ENCODE measurements at regions not wholly inside any gene's neighbourhood (a gene's known extent, or its start where the extent isn't known, plus 50 kb on each side); places are given as distances from the start of the nearest gene placed in this dataset.

GRCh38 chr6:120211955-120212792 is 862.6 kb upstream of the MAN1A1 start:
- no peaks in the 10 kb centered on the region for H3K27me3 ChIP-seq (ENCODE audit: low read depth, low read length)
- no peak overlapping the region for H3K27ac ChIP-seq (ENCODE audit: low read length)
- TF ChIP-seq CTCF (IDR thresholded peaks at IDR 0.05; ENCODE audit: low read depth, low read length) (no peak), EZH2phosphoT487 (IDR thresholded peaks at IDR 0.05; ENCODE audit: low read depth) (no peak)
- H3K36me3 ChIP-seq (replicated peaks; ENCODE audit: low read depth, low read length) = no peaks in the 10 kb centered on the region
- H3K9ac ChIP-seq (ENCODE audit: low read length) = no peak overlapping the region
- H4K20me1 ChIP-seq (ENCODE audit: insufficient read depth, low read length) = no peaks in the 10 kb centered on the region
- H3K79me2 ChIP-seq (ENCODE audit: low read length) = no peaks in the 10 kb centered on the region
- no peak overlapping the region for H3K4me3 ChIP-seq (ENCODE audit: low read length)
- H3K4me1 ChIP-seq (ENCODE audit: low read length) = no peaks in the 10 kb centered on the region
- no peak overlapping the region for H3K4me2 ChIP-seq (ENCODE audit: low read length)
- H2AFZ ChIP-seq (ENCODE audit: low read depth, low read length) = no peak overlapping the region
- H3K9me3 ChIP-seq (ENCODE audit: insufficient read depth, low read length) = no peaks in the 10 kb centered on the region

GRCh38 chr6:120202878-120203277 is 853.3 kb upstream of the MAN1A1 start:
- Histone ChIP-seq H3K27ac (ENCODE audit: low read length) (no peak overlapping the region), H3K9me3 (ENCODE audit: insufficient read depth, low read length) (no peaks in the 10 kb centered on the region), H3K4me1 (ENCODE audit: low read length) (peaks cover 4% of the 10 kb centered on the region; the same call in 1 of the 2 replicates), H3K4me3 (ENCODE audit: low read length) (no peak overlapping the region), H4K20me1 (ENCODE audit: insufficient read depth, low read length) (no peaks in the 10 kb centered on the region), H2AFZ (ENCODE audit: low read depth, low read length) (no peak overlapping the region), H3K4me2 (ENCODE audit: low read length) (no peak overlapping the region), H3K36me3 (replicated peaks; ENCODE audit: low read depth, low read length) (no peaks in the 10 kb centered on the region), H3K79me2 (ENCODE audit: low read length) (no peaks in the 10 kb centered on the region), H3K9ac (ENCODE audit: low read length) (no peak overlapping the region), H3K27me3 (ENCODE audit: low read depth, low read length) (no peaks in the 10 kb centered on the region)
- no peak for TF ChIP-seq CTCF (IDR thresholded peaks at IDR 0.05; ENCODE audit: low read depth, low read length)
- no peak for TF ChIP-seq EZH2phosphoT487 (IDR thresholded peaks at IDR 0.05; ENCODE audit: low read depth)

GRCh38 chr6:120200853-120201252 is 851.3 kb upstream of the MAN1A1 start:
- no peak overlapping the region for H2AFZ ChIP-seq (ENCODE audit: low read depth, low read length)
- no peaks in the 10 kb centered on the region for H4K20me1 ChIP-seq (ENCODE audit: insufficient read depth, low read length)
- H3K27me3 ChIP-seq (ENCODE audit: low read depth, low read length) = no peaks in the 10 kb centered on the region
- no peaks in the 10 kb centered on the region for H3K36me3 ChIP-seq (replicated peaks; ENCODE audit: low read depth, low read length)
- no peak overlapping the region for H3K9ac ChIP-seq (ENCODE audit: low read length)
- no peak overlapping the region for H3K4me3 ChIP-seq (ENCODE audit: low read length)
- H3K4me2 ChIP-seq (ENCODE audit: low read length) = no peak overlapping the region
- no peak overlapping the region for H3K27ac ChIP-seq (ENCODE audit: low read length)
- H3K79me2 ChIP-seq (ENCODE audit: low read length) = no peaks in the 10 kb centered on the region
- no peaks in the 10 kb centered on the region for H3K9me3 ChIP-seq (ENCODE audit: insufficient read depth, low read length)
- TF ChIP-seq CTCF (IDR thresholded peaks at IDR 0.05; ENCODE audit: low read depth, low read length) (no peak), EZH2phosphoT487 (IDR thresholded peaks at IDR 0.05; ENCODE audit: low read depth) (no peak)
- peaks cover 4% of the 10 kb centered on the region; the same call in 1 of the 2 replicates for H3K4me1 ChIP-seq (ENCODE audit: low read length)

GRCh38 chr6:120198033-120198432 is 848.5 kb upstream of the MAN1A1 start:
- Histone ChIP-seq H3K79me2 (ENCODE audit: low read length) (no peaks in the 10 kb centered on the region), H3K9me3 (ENCODE audit: insufficient read depth, low read length) (no peaks in the 10 kb centered on the region), H3K9ac (ENCODE audit: low read length) (no peak overlapping the region), H3K4me1 (ENCODE audit: low read length) (peaks cover 3% of the 10 kb centered on the region; the same call in 1 of the 2 replicates), H3K4me3 (ENCODE audit: low read length) (no peak overlapping the region), H3K36me3 (replicated peaks; ENCODE audit: low read depth, low read length) (no peaks in the 10 kb centered on the region), H3K27ac (ENCODE audit: low read length) (no peak overlapping the region), H2AFZ (ENCODE audit: low read depth, low read length) (no peak overlapping the region), H3K27me3 (ENCODE audit: low read depth, low read length) (no peaks in the 10 kb centered on the region), H3K4me2 (ENCODE audit: low read length) (no peak overlapping the region), H4K20me1 (ENCODE audit: insufficient read depth, low read length) (no peaks in the 10 kb centered on the region)
- no peak for TF ChIP-seq CTCF (IDR thresholded peaks at IDR 0.05; ENCODE audit: low read depth, low read length)
